ENCODE measurements at regions not wholly inside any gene's neighbourhood (a gene's known extent, or its start where the extent isn't known, plus 50 kb on each side); places are given as distances from the start of the nearest gene placed in this dataset.

GRCh38 chrX:20317873-20318272 lies 51.2 kb upstream of the RPS6KA3 start:
- TF ChIP-seq CTCF (IDR thresholded peaks at IDR 0.05) = no peak
- TF ChIP-seq POLR2A (IDR thresholded peaks at IDR 0.05) = no peak
